Skeletal muscle satellite cell (primary cell): ENCODE measurements at regions not wholly inside any gene's neighbourhood (a gene's known extent, or its start where the extent isn't known, plus 50 kb on each side); places are given as distances from the start of the nearest gene placed in this dataset.

ENCODE experiments used
- H3K27me3 ChIP-seq: 2 replicates; pipeline ENCODE4 v1.7.0; 2013; ENCODE audit warnings: low read length; ENCODE audit not compliant: control insufficient read depth, insufficient read depth
- H3K36me3 ChIP-seq: 2 replicates; pipeline ENCODE4 v1.7.0; 2013; ENCODE audit warnings: mild to moderate bottlenecking, control low read depth, low read length; ENCODE audit not compliant: insufficient read depth
- H3K4me1 ChIP-seq: 2 replicates; pipeline ENCODE4 v1.7.0; 2013; ENCODE audit warnings: low read length; ENCODE audit not compliant: control insufficient read depth, insufficient read depth
- H3K4me2 ChIP-seq: 2 replicates; pipeline ENCODE4 v1.7.0; 2013; ENCODE audit warnings: mild to moderate bottlenecking, low read length
- H3K4me3 ChIP-seq: 2 replicates; pipeline ENCODE4 v1.7.0; 2013; ENCODE audit warnings: low read length
- H3K9ac ChIP-seq: 2 replicates; pipeline ENCODE4 v1.7.0; 2013; ENCODE audit warnings: mild to moderate bottlenecking, low read depth, low read length, moderate library complexity
- H3K9me3 ChIP-seq: replicated peaks from 2 replicates; pipeline ENCODE4 v1.7.0; 2013; ENCODE audit warnings: mild to moderate bottlenecking, control low read depth, low read length

GRCh38 chr5:74431290-74431669 is 209.2 kb downstream of the ENC1 start:
- no peaks in the 10 kb centered on the region for H3K36me3 ChIP-seq
- no peak overlapping the region for H3K9ac ChIP-seq
- no peak overlapping the region for H3K4me3 ChIP-seq
- H3K4me1 ChIP-seq: peaks cover 13% of the 10 kb centered on the region
- peaks cover 11% of the 10 kb centered on the region for H3K27me3 ChIP-seq
- H3K9me3 ChIP-seq: no peaks in the 10 kb centered on the region
- no peak overlapping the region for H3K4me2 ChIP-seq

- no peaks in the 10 kb centered on the region for H3K36me3 ChIP-seq
- H3K9ac ChIP-seq: no peak overlapping the region
- no peak overlapping the region for H3K4me3 ChIP-seq
- H3K4me2 ChIP-seq: no peak overlapping the region
- peaks cover 11% of the 10 kb centered on the region for H3K27me3 ChIP-seq
- peaks cover 13% of the 10 kb centered on the region for H3K4me1 ChIP-seq
- H3K9me3 ChIP-seq: no peaks in the 10 kb centered on the region
Observed at GRCh38 chr5:74430631-74431289, 209.8 kb downstream of the ENC1 start.

GRCh38 chr5:74429495-74429894 is 211.0 kb downstream of the ENC1 start:
- H3K9me3 ChIP-seq: no peaks in the 10 kb centered on the region
- H3K27me3 ChIP-seq: peaks cover 11% of the 10 kb centered on the region
- H3K4me3 ChIP-seq: no peak overlapping the region
- no peak overlapping the region for H3K9ac ChIP-seq
- no peak overlapping the region for H3K4me2 ChIP-seq
- peaks cover 13% of the 10 kb centered on the region for H3K4me1 ChIP-seq
- no peaks in the 10 kb centered on the region for H3K36me3 ChIP-seq

GRCh38 chr5:74428876-74429275 is 211.7 kb downstream of the ENC1 start:
- Histone ChIP-seq H3K9me3 (no peaks in the 10 kb centered on the region), H3K27me3 (peaks cover 11% of the 10 kb centered on the region), H3K4me1 (peaks cover 6% of the 10 kb centered on the region), H3K9ac (no peak overlapping the region), H3K4me2 (no peak overlapping the region), H3K36me3 (no peaks in the 10 kb centered on the region), H3K4me3 (no peak overlapping the region)

- no peaks in the 10 kb centered on the region for H3K9me3 ChIP-seq
- peaks cover under 1% of the 10 kb centered on the region for H3K4me1 ChIP-seq
- no peak overlapping the region for H3K4me2 ChIP-seq
- no peak overlapping the region for H3K4me3 ChIP-seq
- H3K9ac ChIP-seq: no peak overlapping the region
- H3K36me3 ChIP-seq: no peaks in the 10 kb centered on the region
- peaks cover 11% of the 10 kb centered on the region for H3K27me3 ChIP-seq
Observed at GRCh38 chr5:74428275-74428674, 212.3 kb downstream of the ENC1 start.

- Histone ChIP-seq H3K36me3 (no peaks in the 10 kb centered on the region), H3K4me3 (no peak overlapping the region), H3K9me3 (no peaks in the 10 kb centered on the region), H3K4me2 (no peak overlapping the region), H3K9ac (no peak overlapping the region), H3K4me1 (no peaks in the 10 kb centered on the region), H3K27me3 (peaks cover 3% of the 10 kb centered on the region)
Observed at GRCh38 chr5:74426506-74426905, 214.0 kb downstream of the ENC1 start.

GRCh38 chr5:74424162-74424868 is 216.2 kb downstream of the ENC1 start:
- no peak overlapping the region for H3K9ac ChIP-seq
- H3K4me3 ChIP-seq: no peak overlapping the region
- no peak overlapping the region for H3K4me2 ChIP-seq
- no peaks in the 10 kb centered on the region for H3K36me3 ChIP-seq
- H3K4me1 ChIP-seq: no peaks in the 10 kb centered on the region
- H3K27me3 ChIP-seq: no peaks in the 10 kb centered on the region
- no peaks in the 10 kb centered on the region for H3K9me3 ChIP-seq

GRCh38 chr5:74423383-74423782 is 217.1 kb downstream of the ENC1 start:
- no peak overlapping the region for H3K4me2 ChIP-seq
- H3K9me3 ChIP-seq: no peaks in the 10 kb centered on the region
- H3K9ac ChIP-seq: no peak overlapping the region
- no peaks in the 10 kb centered on the region for H3K36me3 ChIP-seq
- H3K27me3 ChIP-seq: no peaks in the 10 kb centered on the region
- no peak overlapping the region for H3K4me3 ChIP-seq
- H3K4me1 ChIP-seq: no peaks in the 10 kb centered on the region

- Histone ChIP-seq H3K4me3 (no peak overlapping the region), H3K4me1 (no peaks in the 10 kb centered on the region), H3K9ac (no peak overlapping the region), H3K9me3 (no peaks in the 10 kb centered on the region), H3K4me2 (no peak overlapping the region), H3K27me3 (no peaks in the 10 kb centered on the region), H3K36me3 (no peaks in the 10 kb centered on the region)
Observed at GRCh38 chr5:74422671-74423070, 217.9 kb downstream of the ENC1 start.

- Histone ChIP-seq H3K4me3 (no peak overlapping the region), H3K9me3 (no peaks in the 10 kb centered on the region), H3K4me1 (no peaks in the 10 kb centered on the region), H3K9ac (no peak overlapping the region), H3K4me2 (no peak overlapping the region), H3K27me3 (no peaks in the 10 kb centered on the region), H3K36me3 (no peaks in the 10 kb centered on the region)
Observed at GRCh38 chr5:74422030-74422429, 218.5 kb downstream of the ENC1 start.

- H3K36me3 ChIP-seq: no peaks in the 10 kb centered on the region
Observed at GRCh38 chr5:74421377-74421776, 219.2 kb downstream of the ENC1 start.

GRCh38 chr5:74420947-74421346 is 219.6 kb downstream of the ENC1 start:
- Histone ChIP-seq H3K9ac (no peak overlapping the region), H3K27me3 (no peaks in the 10 kb centered on the region), H3K9me3 (no peaks in the 10 kb centered on the region), H3K4me1 (no peaks in the 10 kb centered on the region), H3K4me3 (no peak overlapping the region), H3K36me3 (no peaks in the 10 kb centered on the region), H3K4me2 (no peak overlapping the region)

More at GRCh38 chr5:74421377-74421776, 219.2 kb downstream of the ENC1 start:
- Histone ChIP-seq H3K9ac (no peak overlapping the region), H3K4me3 (no peak overlapping the region), H3K4me1 (no peaks in the 10 kb centered on the region), H3K4me2 (no peak overlapping the region), H3K27me3 (no peaks in the 10 kb centered on the region), H3K9me3 (no peaks in the 10 kb centered on the region)
